Activated CD4-positive, alpha-beta T cell treated with anti-CD3 and anti-CD28 coated beads for 4 hours (primary cell): ENCODE measurements at regions not wholly inside any gene's neighbourhood (a gene's known extent, or its start where the extent isn't known, plus 50 kb on each side); places are given as distances from the start of the nearest gene placed in this dataset.

Experiments
- DNase-seq, 2 donors: peaks; one replicate each; pipeline ENCODE4 v3.0.0-alpha.2; 2020

- DNase-seq = no peak
These were observed 367.7 kb upstream of the SLC30A5 start for GRCh38 chr5:68725905-68726683.

GRCh38 chr5:68727931-68728330 lies 365.9 kb upstream of the SLC30A5 start:
- DNase-seq = no peak

GRCh38 chr5:68729678-68730077 lies 364.1 kb upstream of the SLC30A5 start:
- no peak for DNase-seq

- no peak for DNase-seq
These were observed 363.4 kb upstream of the SLC30A5 start for GRCh38 chr5:68730220-68730978.

- DNase-seq = no peak
These were observed 362.7 kb upstream of the SLC30A5 start for GRCh38 chr5:68730979-68731654.

GRCh38 chr5:68732251-68732650 lies 361.6 kb upstream of the SLC30A5 start:
- DNase-seq = no peak

GRCh38 chr5:68734781-68735180 lies 359.0 kb upstream of the SLC30A5 start:
- DNase-seq = no peak

GRCh38 chr5:68738236-68738635 lies 355.6 kb upstream of the SLC30A5 start:
- no peak for DNase-seq

GRCh38 chr5:68738841-68739240 lies 355.0 kb upstream of the SLC30A5 start:
- no peak for DNase-seq

- DNase-seq = no peak
These were observed 354.1 kb upstream of the SLC30A5 start for GRCh38 chr5:68739752-68740151.

GRCh38 chr5:68740226-68740910 lies 353.4 kb upstream of the SLC30A5 start:
- no peak for DNase-seq

GRCh38 chr5:68744206-68744605 lies 349.6 kb upstream of the SLC30A5 start:
- DNase-seq = no peak

- DNase-seq = no peak
These were observed 348.4 kb upstream of the SLC30A5 start for GRCh38 chr5:68745448-68745847.

GRCh38 chr5:68746220-68746619 lies 347.6 kb upstream of the SLC30A5 start:
- no peak for DNase-seq

GRCh38 chr5:68746643-68747420 lies 347.0 kb upstream of the SLC30A5 start:
- DNase-seq = no peak

- no peak for DNase-seq
These were observed 346.3 kb upstream of the SLC30A5 start for GRCh38 chr5:68747521-68747920.

- no peak for DNase-seq
These were observed 345.7 kb upstream of the SLC30A5 start for GRCh38 chr5:68748101-68748500.

GRCh38 chr5:68749077-68749476 lies 344.7 kb upstream of the SLC30A5 start:
- no peak for DNase-seq

GRCh38 chr5:68749631-68750030 lies 344.2 kb upstream of the SLC30A5 start:
- DNase-seq = no peak

- no peak for DNase-seq
These were observed 342.2 kb upstream of the SLC30A5 start for GRCh38 chr5:68751661-68752060.

GRCh38 chr5:68754536-68754935 lies 339.3 kb upstream of the SLC30A5 start:
- no peak for DNase-seq

- DNase-seq = no peak
These were observed 338.5 kb upstream of the SLC30A5 start for GRCh38 chr5:68755293-68755692.
